ENCODE measurements at regions not wholly inside any gene's neighbourhood (a gene's known extent, or its start where the extent isn't known, plus 50 kb on each side); places are given as distances from the start of the nearest gene placed in this dataset.

GRCh38 chr13:88384542-88384941, 713.4 kb downstream of the SLITRK5 start:
- no peak overlapping the region for H3K4me2 ChIP-seq (ENCODE audit: low read depth, low read length)
- dilution Hi-C loops (cut with HindIII; ENCODE audit: low sequenced_read_pairs, unreplicated experiment) = no loop called here
- CTCF ChIA-PET = no interaction called here
- no TSS peak for BruUV-seq (replicated peaks)
- H3K56ac ChIP-seq (ENCODE audit: extremely low read depth, insufficient read depth, low read length) = no peak overlapping the region
- no peak overlapping the region for H4K91ac ChIP-seq (ENCODE audit: insufficient read depth, low read depth, low read length)
- in situ Hi-C loops (cut with MboI; ENCODE audit: low sequenced_read_pairs) = no loop called here
- no peaks in the 10 kb centered on the region for H3K9me1 ChIP-seq (ENCODE audit: insufficient read depth, low read length)
- no peak overlapping the region for H3K27ac ChIP-seq (ENCODE audit: insufficient read depth, low read length)
- no peaks in the 10 kb centered on the region for H3K36me3 ChIP-seq (ENCODE audit: control insufficient read depth, insufficient read depth, low read length)
- no peak overlapping the region for H3K4me3 ChIP-seq (ENCODE audit: insufficient read depth, low read depth, low read length)
- H2BK20ac ChIP-seq (ENCODE audit: low read depth, low read length) = no peak overlapping the region
- H2AK5ac ChIP-seq (ENCODE audit: low read depth, low read length) = no peak overlapping the region
- no peak overlapping the region for H3K9ac ChIP-seq (ENCODE audit: low read depth, low read length)
- no peak overlapping the region for H3K4ac ChIP-seq (ENCODE audit: low read depth, low read length)
- ATAC-seq (ENCODE audit: low read depth) (no peak), DNase-seq (no peak)
- H3K79me1 ChIP-seq (ENCODE audit: low read depth in 1 of 2, low read length in 2 of 2) = no peaks in the 10 kb centered on the region
- no peak overlapping the region for H2AFZ ChIP-seq (replicated peaks; ENCODE audit: low read length, poor library complexity)
- no peak overlapping the region for H4K5ac ChIP-seq (ENCODE audit: low read depth, low read length)
- no peak overlapping the region for H2AK9ac ChIP-seq (replicated peaks; ENCODE audit: low read depth, low read length, poor library complexity)
- no peaks in the 10 kb centered on the region; the same call in 1 of the 2 replicates for H3K9me3 ChIP-seq (ENCODE audit: control insufficient read depth, insufficient read depth, low read length)
- no peak overlapping the region for H3K14ac ChIP-seq (replicated peaks; ENCODE audit: low read depth, low read length)
- no peaks in the 10 kb centered on the region for H3K27me3 ChIP-seq (ENCODE audit: control insufficient read depth, insufficient read depth, low read length)
- H2BK120ac ChIP-seq (ENCODE audit: low read depth, low read length) = no peak overlapping the region
- no peaks in the 10 kb centered on the region for H3K4me1 ChIP-seq (ENCODE audit: control insufficient read depth, insufficient read depth, low read length)
- no peak overlapping the region for H3K18ac ChIP-seq (ENCODE audit: low read depth, low read length)
- no peak overlapping the region for H4K8ac ChIP-seq (ENCODE audit: low read depth in 2 of 2, low read length in 2 of 2)
- intact Hi-C loops (cut with micrococcal nuclease) = no loop called here
- H2BK15ac ChIP-seq (ENCODE audit: low read depth, low read length) = no peak overlapping the region
- POLR2A ChIA-PET (ENCODE audit: unreplicated experiment) = no interaction called here
- no peak overlapping the region for H3K23ac ChIP-seq (ENCODE audit: low read depth, low read length)
- no peak for TF ChIP-seq CEBPB (IDR thresholded peaks at IDR 0.05; ENCODE audit: low read depth, low read length)
- TF ChIP-seq RCOR1 (IDR thresholded peaks at IDR 0.05; ENCODE audit: insufficient replicate concordance, low read length) = no peak
- H4K20me1 ChIP-seq (ENCODE audit: insufficient read depth, low read length) = no peaks in the 10 kb centered on the region
- no peak overlapping the region for H2BK5ac ChIP-seq (ENCODE audit: low read depth, low read length, poor library complexity, severe bottlenecking)

Data from IMR-90 (cell line).